Muscle of arm (tissue), 1 donor: ENCODE measurements at regions not wholly inside any gene's neighbourhood (a gene's known extent, or its start where the extent isn't known, plus 50 kb on each side); places are given as distances from the start of the nearest gene placed in this dataset.
A peak's percentile ranks its signal among the peaks of the same experiment; 100 is the strongest.

Source experiments
- DNase-seq: peaks from one replicate; pipeline ENCODE4 v3.0.0-alpha.2; 2013

DNA sequence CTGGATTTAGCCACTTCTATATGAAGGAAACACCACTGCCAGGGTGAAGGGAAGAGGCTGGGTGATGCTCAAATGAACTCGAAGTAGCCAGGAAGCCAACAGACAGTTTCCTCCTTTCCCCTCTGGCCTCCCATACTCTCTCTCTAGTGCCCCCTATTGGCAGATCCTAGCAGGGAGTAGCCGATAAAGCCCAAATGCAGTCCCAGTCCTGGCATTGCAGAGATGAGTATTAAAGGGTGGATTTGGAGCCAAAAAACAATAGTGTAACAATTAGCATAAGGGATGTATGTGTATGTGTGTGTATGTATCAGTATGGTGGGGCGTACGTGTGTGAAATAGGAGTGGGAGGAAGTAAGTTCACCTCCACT is 213.8 kb upstream of the LDB2 start:
- peak; percentile 12 for DNase-seq

DNA sequence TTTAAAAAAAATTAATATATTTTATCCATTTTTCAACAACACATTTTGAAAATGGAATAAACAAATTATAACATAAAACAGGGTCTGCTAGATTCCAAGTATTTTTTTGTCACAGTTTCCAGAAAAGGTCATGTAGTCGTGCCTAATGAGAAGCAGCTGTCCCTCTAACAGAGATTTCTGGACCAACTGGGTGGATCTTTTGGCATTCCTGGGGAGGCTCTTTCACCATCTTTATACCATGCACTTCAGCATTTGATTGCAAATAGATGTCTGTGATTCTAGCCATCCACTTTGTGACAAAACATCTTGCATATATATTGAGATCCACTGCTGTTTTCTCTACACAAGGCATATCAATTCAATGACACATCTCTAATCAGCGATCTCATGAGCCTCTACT is 210.7 kb upstream of the LDB2 start:
- no peak for DNase-seq

DNA sequence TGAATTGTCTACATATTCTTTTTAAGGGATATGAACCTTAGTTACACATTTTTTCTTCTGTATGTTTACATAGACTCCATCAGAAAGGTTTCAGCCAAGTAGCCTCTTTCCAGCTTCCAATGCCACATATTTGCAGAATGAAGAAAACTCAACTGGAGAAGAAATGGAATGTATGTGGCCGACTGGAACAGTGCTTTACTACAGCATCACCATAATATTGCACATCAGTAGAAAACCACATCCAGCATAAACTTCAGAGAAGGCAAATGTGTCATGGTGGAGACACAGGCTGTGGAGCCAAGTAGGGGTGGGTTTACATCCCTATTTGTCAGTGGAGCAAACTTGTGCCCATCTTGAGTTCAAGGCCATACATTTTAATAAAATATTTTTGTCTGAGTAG is 204.8 kb upstream of the LDB2 start:
- no peak for DNase-seq

DNA sequence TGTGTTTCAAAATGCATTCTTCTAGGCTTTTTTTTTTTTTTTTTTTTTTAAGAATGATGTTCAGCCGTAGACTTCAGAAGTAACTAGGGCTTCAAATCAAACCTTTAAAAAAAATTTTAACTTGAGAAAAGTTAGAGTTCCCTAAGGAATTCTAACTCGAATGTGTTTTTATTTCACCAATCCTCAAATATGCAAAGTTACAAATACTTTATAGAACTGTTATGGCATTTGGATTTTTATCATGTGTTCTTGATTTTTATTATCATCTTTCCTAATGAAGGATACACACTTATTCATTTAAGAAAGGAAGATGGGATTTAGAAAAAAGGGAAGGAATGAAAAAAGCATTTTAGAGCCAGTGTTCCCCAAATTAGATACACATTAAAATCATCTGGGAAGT is 200.6 kb upstream of the LDB2 start:
- DNase-seq, result no peak

- no peak for DNase-seq
These were observed 200.0 kb upstream of the LDB2 start for GRCh38 chr4:17098401-17098800.

- DNase-seq, result no peak
These were observed 198.9 kb upstream of the LDB2 start for GRCh38 chr4:17097362-17097761.

GRCh38 chr4:17096692-17097091 is 198.2 kb upstream of the LDB2 start:
- DNase-seq, result no peak

- DNase-seq, result no peak
These were observed 197.3 kb upstream of the LDB2 start for GRCh38 chr4:17095771-17096170.

GRCh38 chr4:17094876-17095210 is 196.4 kb upstream of the LDB2 start:
- peak; percentile 6 for DNase-seq

DNA sequence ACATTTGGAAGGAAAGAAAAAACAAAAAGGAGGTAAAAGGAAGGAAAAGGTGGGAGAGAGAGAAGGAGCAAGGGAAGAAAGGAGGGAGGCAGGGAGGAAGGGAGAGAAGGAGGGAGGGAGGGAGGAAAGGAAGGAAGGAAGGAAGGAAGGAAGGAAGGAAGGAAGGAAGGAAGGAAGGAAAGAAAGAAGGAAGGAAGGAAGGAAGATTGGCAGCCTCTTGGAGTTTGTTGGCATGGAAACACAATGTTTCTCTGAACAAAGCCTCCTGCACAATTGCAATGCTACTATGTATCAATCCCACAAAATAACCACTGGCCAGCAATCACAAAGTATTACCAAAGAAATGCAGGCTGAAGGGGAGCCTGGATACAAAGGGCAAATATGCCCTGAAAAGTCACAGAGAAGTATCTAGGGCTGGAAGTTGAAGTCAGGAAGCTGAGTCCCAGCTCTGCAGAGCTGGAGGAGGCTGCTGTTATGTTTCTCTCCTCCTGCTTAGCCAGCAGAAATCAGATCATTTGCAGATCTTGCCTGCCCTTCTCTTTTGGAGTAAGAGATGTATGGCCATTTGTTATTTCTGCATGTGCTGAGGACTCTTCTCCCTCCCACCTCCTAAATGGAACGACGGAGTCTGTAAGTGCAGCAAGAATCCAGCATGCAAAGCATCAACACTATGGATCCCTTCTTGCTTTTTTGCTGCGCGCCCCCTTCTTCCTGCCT is 195.9 kb upstream of the LDB2 start:
- peak; percentile 25 for DNase-seq

- DNase-seq, result no peak
These were observed 195.0 kb upstream of the LDB2 start for GRCh38 chr4:17093481-17093880.

DNA sequence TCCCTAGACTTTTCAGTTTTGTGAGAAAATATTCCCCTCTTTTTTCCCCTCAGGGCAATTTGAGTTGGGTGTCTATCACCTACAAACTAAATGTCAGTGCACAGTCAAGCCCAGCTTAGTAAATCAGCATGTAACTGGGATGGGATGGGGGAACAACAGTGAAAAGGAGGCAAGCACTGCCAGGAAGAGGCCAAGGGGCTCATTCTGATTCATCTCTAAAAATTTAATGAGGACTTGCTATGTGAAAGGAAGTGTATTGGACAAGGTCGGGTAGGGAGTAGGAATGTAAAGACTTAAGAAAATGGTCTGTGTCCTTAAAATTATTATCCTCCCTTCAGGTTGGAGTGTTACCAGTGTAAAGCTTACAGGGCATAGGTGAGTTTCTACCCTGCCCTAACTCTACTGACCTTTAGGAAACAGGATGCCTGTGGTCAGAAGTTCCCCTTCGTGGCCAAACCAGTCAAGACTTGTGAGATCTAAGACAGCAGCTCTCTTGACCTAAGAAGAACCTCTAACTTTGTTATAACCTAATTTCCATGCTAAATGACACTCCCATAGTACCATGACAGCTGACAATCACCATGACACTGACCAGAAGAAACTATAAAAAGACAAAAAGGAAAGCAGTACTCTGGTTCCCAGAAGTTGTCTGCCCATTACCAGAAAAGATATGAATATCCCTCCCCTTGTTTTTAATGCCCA is 194.4 kb upstream of the LDB2 start:
- no peak for DNase-seq

- DNase-seq, result no peak
These were observed 192.7 kb upstream of the LDB2 start for GRCh38 chr4:17091104-17091503.

DNA sequence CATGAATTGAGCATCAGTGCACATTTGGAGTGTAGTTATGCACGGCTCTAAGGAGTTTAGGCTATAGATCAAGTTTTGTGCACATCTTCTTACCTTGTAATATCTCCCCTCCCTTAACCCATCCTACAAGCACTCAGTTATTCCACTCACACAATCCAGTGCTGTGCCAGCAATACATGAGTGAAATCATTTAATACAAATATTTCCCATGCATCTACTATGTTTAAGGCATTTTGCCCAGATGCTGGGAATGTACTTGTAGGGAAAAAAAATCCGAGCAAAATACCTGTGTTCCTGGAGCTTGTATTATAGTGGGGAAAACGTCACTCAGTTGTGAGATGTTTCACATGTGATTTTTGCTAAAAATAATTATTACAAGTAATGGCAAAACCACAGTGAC is 191.6 kb upstream of the LDB2 start:
- peak; percentile 40 for DNase-seq

- no peak for DNase-seq
These were observed 187.0 kb upstream of the LDB2 start for GRCh38 chr4:17085416-17085815.

DNA sequence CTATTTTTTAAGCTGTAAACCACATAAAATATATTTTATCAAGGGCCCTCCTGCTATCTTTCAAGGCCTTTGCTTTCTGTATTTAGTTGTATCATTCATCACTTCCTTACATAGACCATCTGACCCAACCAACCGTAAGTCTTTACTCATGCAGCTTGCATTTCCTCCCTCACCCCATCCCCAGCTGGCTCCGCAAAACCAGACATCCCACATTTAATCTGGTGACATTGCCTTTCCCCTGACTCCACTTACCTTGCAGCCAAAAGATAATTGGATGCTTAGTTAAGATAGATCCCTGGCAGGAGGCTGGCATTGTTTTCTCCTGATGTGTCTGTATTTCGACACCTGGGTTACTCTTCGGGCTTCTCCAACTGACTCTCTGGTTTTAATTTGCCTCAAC is 183.7 kb upstream of the LDB2 start:
- no peak for DNase-seq

GRCh38 chr4:17081179-17081578 is 182.7 kb upstream of the LDB2 start:
- DNase-seq, result no peak

DNA sequence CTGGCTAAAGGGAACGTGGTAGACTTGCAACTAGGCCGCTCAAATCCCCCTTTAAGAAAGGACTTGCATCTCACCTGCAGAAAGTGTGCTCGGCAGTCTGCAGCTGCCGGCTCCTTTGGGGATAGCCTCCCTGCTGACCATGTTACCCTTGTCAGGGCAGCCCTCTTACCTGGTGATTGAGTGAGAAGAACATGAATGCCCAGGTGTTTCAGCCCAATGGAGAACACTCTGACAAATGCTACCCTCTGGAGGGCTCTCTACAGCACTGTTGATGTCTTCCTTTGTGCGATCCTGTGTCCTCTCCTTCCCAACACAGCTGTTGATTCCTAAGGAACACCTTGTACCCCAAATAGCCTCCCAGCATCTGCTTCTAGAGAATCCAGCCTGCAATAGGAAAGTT is 178.7 kb upstream of the LDB2 start:
- no peak for DNase-seq

- DNase-seq, result no peak
These were observed 174.0 kb upstream of the LDB2 start for GRCh38 chr4:17072483-17072882.

DNA sequence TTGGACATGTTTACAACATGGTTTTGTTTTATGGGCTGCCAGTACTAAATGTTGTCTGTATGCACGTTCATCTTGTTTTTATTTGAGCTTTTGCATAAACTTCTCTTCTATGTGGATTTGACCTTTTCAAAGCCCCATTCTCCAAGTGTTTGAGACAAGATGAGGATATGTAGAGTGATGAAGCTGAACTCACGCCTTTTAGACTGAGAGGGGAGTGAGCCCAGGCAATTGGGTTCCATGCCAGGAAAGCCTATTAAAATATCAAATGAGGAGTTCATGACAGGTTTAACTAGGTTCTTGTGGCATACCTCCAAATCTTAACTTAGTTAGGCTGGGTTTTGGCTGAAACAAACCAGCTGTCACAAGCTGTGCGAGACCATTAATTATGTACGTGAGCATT is 170.4 kb upstream of the LDB2 start:
- DNase-seq, result no peak

DNA sequence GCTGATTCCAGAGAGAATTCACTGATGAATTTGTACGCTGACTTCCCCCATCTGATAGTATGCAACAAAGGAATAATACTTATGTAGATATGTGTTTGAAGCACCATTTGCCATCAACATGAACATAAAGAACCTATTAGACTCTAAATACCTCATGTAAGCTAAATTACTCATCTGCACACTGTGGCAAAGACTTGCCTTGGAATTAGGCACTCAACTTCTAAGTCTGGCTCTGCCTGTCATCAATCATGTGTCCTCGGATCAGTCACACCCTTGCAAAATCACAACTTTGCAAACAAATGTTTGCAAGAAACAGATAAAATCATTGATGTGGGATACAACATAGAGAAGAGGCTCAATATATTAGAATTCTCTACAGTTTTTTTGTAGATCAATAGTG is 169.9 kb upstream of the LDB2 start:
- no peak for DNase-seq

GRCh38 chr4:17066972-17067371 is 168.5 kb upstream of the LDB2 start:
- no peak for DNase-seq

DNA sequence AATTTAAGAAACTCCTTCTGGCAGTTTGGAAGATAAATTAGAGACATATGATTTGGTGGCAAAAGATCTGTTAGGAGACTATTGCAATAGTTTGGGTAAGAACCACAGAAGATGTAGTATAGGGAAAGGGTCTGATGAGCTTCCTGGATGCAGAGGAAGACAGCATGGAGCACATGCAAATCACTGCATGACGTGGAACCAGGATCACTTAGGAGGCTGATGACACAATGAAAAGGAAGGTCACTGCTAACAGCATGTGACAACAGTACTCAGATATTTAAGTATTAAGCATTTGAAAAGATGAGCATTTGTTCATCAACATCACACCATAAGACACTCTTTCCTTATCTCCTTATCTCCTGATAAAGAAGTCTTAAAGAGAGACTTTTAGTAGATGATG is 167.8 kb upstream of the LDB2 start:
- no peak for DNase-seq

DNA sequence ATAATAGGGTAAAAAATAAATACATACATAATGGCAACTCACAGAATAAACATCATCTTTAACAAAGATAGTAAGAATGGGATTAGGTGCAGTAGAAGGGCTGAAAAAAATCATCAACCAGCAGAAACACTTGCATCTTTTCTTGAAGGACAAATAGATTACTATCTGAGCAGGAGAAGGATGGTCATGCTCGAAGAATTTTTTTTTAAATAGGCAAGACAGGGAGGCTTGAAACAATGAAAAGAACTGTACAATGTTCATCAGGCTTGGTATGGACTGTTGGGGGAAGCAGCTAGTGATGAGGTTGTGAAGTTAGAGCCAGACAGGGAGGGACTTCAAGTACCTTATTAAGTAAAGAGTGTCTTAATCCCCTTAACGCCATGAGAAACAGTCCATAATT is 167.4 kb upstream of the LDB2 start:
- DNase-seq, result no peak
